SK-N-SH (cell line): ENCODE measurements at regions not wholly inside any gene's neighbourhood (a gene's known extent, or its start where the extent isn't known, plus 50 kb on each side); places are given as distances from the start of the nearest gene placed in this dataset.

Experiments used
- CTCF ChIP-seq: fragments of 200-600 bp; sonication (generic); IDR thresholded peaks from 2 replicates; pipeline ENCODE4 v1.6.1; 2017; ENCODE audit warnings: antibody characterized with exemption, mild to moderate bottlenecking, moderate library complexity
- EP300 ChIP-seq, 2 experiments: IDR thresholded peaks; 2 replicates each; pipeline versions ENCODE4 v1.4.0 to v1.6.1; 2012; ENCODE audit warnings: borderline replicate concordance in 1 of 2, low read depth in 1 of 2, low read length in 1 of 2
- FOXJ3 ChIP-seq: sonication (generic); formaldehyde crosslinking; IDR thresholded peaks from 2 replicates; pipeline ENCODE4 v1.5.1; 2020; ENCODE audit warnings: mild to moderate bottlenecking, missing genetic modification reagents
- GABPA ChIP-seq: IDR thresholded peaks from 2 replicates; pipeline ENCODE4 v1.4.0; 2012; ENCODE audit warnings: low read depth, mild to moderate bottlenecking
- MAX ChIP-seq: IDR thresholded peaks from 2 replicates; pipeline ENCODE4 v1.4.0; 2012; ENCODE audit warnings: low read depth
- MXI1 ChIP-seq: IDR thresholded peaks from 2 replicates; pipeline ENCODE4 v1.6.1; 2012; ENCODE audit warnings: mild to moderate bottlenecking, low read depth, low read length, improper control_type of control experiment
- POLR2AphosphoS5 ChIP-seq: IDR thresholded peaks from 2 replicates; pipeline ENCODE4 v1.6.1; 2012; ENCODE audit warnings: low read depth, low read length
- REST ChIP-seq: IDR thresholded peaks from 2 replicates; pipeline ENCODE4 v1.6.1; 2012; ENCODE audit warnings: mild to moderate bottlenecking, low read depth, low read length, moderate library complexity
- SMC3 ChIP-seq: IDR thresholded peaks from 2 replicates; pipeline ENCODE4 v1.6.1; 2012; ENCODE audit warnings: low read depth, low read length, improper control_type of control experiment
- USF1 ChIP-seq: IDR thresholded peaks from 2 replicates; pipeline ENCODE4 v1.4.0; 2012; ENCODE audit warnings: low read depth, borderline replicate concordance
- USF2 ChIP-seq: fragments of 150-350 bp; IDR thresholded peaks from 2 replicates; pipeline ENCODE4 v1.6.1; 2017; ENCODE audit warnings: antibody characterized with exemption, low read length, low read depth, borderline replicate concordance
- ZBTB33 ChIP-seq: IDR thresholded peaks from 2 replicates; pipeline ENCODE4 v1.4.0; 2012; ENCODE audit warnings: low read depth, borderline replicate concordance

GRCh38 chr14:87044807-87045206 lies 948.2 kb downstream of the GALC start:
- TF ChIP-seq POLR2AphosphoS5 (no peak), EP300 (IDR thresholded peaks at IDR 0.05; ENCODE audit: borderline replicate concordance in 1 of 2, low read depth in 1 of 2, low read length in 1 of 2) (no peak), GABPA (no peak), CTCF (no peak), MXI1 (no peak), SMC3 (no peak), USF1 (no peak), REST (no peak), MAX (no peak), ZBTB33 (no peak), FOXJ3 (CRISPR knock-in tag) (no peak), USF2 (no peak)
